Gastrocnemius medialis (tissue), 4 donors: ENCODE measurements at regions not wholly inside any gene's neighbourhood (a gene's known extent, or its start where the extent isn't known, plus 50 kb on each side); places are given as distances from the start of the nearest gene placed in this dataset.

Source experiments
- POLR2A ChIP-seq, 2 donors: fragments of 450-650 bp; IDR thresholded peaks; one replicate each; pipeline ENCODE4 v1.6.1; 2017; ENCODE audit warnings: antibody characterized with exemption in 2 of 2, mild to moderate bottlenecking in 2 of 2, moderate library complexity in 2 of 2
- TF ChIP-seq, protein P1 (sequence below), 5 experiments: fragments of 450-650 bp in 3 of 5; fragments of 200-600 bp in 2 of 5; sonication (generic) in 2 of 5; IDR thresholded peaks in 4 of 5; conservative IDR thresholded peaks in 1 of 5; 1 replicate in 4 of 5; 2 replicates in 1 of 5; pipeline ENCODE4 v1.5.1; 2016 to 2019; ENCODE audit warnings: antibody characterized with exemption in 5 of 5, mild to moderate bottlenecking in 3 of 5, moderate library complexity in 3 of 5

DNA sequence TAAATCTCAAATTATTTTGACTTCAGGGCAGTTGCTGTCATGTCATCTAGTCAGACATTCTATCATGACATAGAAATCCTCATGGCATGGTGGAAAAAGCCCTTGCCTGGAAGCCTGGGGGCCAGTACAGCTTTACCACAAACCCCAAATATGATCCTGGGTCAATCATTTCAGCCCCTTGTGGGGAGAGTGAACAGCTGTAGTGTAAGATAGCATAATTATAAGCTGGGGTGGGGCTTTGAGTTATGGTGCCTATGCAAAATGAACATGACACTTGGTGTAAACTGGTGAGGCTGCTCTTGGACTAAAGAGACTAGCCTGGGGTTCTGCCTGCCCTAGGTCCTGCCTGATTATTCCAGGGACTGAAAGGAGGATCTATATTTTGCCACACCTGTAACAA is 207.7 kb upstream of the DDHD1 start:
- TF ChIP-seq, protein P1, sequence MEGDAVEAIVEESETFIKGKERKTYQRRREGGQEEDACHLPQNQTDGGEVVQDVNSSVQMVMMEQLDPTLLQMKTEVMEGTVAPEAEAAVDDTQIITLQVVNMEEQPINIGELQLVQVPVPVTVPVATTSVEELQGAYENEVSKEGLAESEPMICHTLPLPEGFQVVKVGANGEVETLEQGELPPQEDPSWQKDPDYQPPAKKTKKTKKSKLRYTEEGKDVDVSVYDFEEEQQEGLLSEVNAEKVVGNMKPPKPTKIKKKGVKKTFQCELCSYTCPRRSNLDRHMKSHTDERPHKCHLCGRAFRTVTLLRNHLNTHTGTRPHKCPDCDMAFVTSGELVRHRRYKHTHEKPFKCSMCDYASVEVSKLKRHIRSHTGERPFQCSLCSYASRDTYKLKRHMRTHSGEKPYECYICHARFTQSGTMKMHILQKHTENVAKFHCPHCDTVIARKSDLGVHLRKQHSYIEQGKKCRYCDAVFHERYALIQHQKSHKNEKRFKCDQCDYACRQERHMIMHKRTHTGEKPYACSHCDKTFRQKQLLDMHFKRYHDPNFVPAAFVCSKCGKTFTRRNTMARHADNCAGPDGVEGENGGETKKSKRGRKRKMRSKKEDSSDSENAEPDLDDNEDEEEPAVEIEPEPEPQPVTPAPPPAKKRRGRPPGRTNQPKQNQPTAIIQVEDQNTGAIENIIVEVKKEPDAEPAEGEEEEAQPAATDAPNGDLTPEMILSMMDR (IDR thresholded peaks at IDR 0.05 in 4 of 5, conservative IDR thresholded peaks at IDR 0.05 in 1 of 5): no peak
- no peak for TF ChIP-seq POLR2A (IDR thresholded peaks at IDR 0.05)
